Spinal cord (tissue), 9 donors: ENCODE measurements at regions not wholly inside any gene's neighbourhood (a gene's known extent, or its start where the extent isn't known, plus 50 kb on each side); places are given as distances from the start of the nearest gene placed in this dataset.
A peak's percentile ranks its signal among the peaks of the same experiment; 100 is the strongest.

Experiments used
- DNase-seq, 6 donors: peaks; one replicate each; pipeline versions ENCODE4 v3.0.0 to v3.0.0-alpha.2; 2013 to 2015; ENCODE audit warnings: low spot score in 6 of 6, low read depth in 4 of 6
- H3K27ac ChIP-seq: one replicate; pipeline ENCODE4 v1.5.1; 2013; ENCODE audit warnings: low read depth, low read length, control low read depth
- H3K27me3 ChIP-seq: one replicate; pipeline ENCODE4 v1.6.1; 2013; ENCODE audit warnings: low read length; ENCODE audit not compliant: control insufficient read depth, insufficient read depth
- H3K36me3 ChIP-seq: one replicate; pipeline ENCODE4 v1.6.1; 2013; ENCODE audit warnings: low read length; ENCODE audit not compliant: control insufficient read depth, insufficient read depth
- H3K4me1 ChIP-seq: one replicate; pipeline ENCODE4 v1.6.1; 2013; ENCODE audit warnings: low read length; ENCODE audit not compliant: control insufficient read depth, insufficient read depth
- H3K4me3 ChIP-seq: one replicate; pipeline ENCODE4 v1.5.1; 2013; ENCODE audit warnings: low read depth, low read length, control low read depth
- H3K9me3 ChIP-seq: one replicate; pipeline ENCODE4 v1.6.1; 2013; ENCODE audit warnings: low read length; ENCODE audit not compliant: control insufficient read depth, insufficient read depth
- WGBS: methylation state at CpG from one replicate; pipeline ENCODE4 v1.1.5; 2013; ENCODE audit warnings: missing lambda C conversion rate; ENCODE audit not compliant: insufficient coverage; 5-methylcytosine and 5-hydroxymethylcytosine counted together
- donor health status: healthy.

DNA sequence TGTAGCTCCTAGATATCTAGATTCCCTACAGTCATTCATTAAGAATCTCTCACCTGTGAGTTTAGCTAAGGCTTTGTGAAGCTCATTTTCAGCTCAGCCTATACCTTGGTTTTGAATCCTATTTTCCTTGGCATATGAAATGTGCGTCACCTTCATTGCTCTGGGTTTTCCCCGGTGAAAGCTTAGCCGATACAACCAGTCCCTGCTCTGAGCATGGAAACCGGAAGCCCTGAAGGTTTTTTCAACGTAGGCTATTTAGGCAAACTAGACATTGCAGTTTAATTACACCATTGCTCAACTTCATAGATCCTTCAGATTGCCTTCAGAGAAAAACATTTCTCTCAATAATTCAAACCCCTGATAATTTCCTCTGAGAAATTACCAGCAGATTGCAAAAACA is 206.8 kb upstream of the TPRG1 start:
- Histone ChIP-seq H3K27me3 (no peaks in the 10 kb centered on the region), H3K4me1 (no peaks in the 10 kb centered on the region), H3K4me3 (no peak overlapping the region), H3K27ac (no peak overlapping the region), H3K36me3 (no peaks in the 10 kb centered on the region), H3K9me3 (no peaks in the 10 kb centered on the region)
- no peak for DNase-seq
- WGBS, result 95% methylated on average over 5 of the region's 5 CpGs

DNA sequence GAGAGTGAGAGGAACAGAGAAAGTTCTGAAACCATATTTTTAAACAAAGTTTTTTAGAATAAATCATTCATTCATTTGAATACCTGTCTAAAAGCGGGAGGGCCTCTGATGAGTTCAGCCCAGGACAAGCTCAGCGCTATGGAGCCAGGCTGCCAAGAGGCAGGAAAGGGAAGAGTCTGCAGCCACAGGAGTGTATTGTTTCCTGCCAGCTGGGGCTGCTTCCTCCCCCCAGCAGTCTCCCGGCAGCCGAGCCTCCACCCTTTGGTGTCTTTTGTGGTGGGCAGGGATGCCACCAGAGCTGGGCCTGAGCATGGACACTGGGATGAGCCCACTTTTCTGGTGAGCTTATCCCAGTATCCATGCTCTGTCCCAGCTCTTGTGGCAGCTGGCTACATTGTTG is 199.5 kb upstream of the TPRG1 start:
- H3K9me3 ChIP-seq, result peaks cover 1% of the 10 kb centered on the region
- no peaks in the 10 kb centered on the region for H3K36me3 ChIP-seq
- H3K27me3 ChIP-seq, result no peaks in the 10 kb centered on the region
- no peak overlapping the region for H3K4me3 ChIP-seq
- no peak for DNase-seq
- WGBS, result 87% methylated on average over 3 of the region's 4 CpGs
- H3K4me1 ChIP-seq, result no peaks in the 10 kb centered on the region
- H3K27ac ChIP-seq, result no peak overlapping the region

DNA sequence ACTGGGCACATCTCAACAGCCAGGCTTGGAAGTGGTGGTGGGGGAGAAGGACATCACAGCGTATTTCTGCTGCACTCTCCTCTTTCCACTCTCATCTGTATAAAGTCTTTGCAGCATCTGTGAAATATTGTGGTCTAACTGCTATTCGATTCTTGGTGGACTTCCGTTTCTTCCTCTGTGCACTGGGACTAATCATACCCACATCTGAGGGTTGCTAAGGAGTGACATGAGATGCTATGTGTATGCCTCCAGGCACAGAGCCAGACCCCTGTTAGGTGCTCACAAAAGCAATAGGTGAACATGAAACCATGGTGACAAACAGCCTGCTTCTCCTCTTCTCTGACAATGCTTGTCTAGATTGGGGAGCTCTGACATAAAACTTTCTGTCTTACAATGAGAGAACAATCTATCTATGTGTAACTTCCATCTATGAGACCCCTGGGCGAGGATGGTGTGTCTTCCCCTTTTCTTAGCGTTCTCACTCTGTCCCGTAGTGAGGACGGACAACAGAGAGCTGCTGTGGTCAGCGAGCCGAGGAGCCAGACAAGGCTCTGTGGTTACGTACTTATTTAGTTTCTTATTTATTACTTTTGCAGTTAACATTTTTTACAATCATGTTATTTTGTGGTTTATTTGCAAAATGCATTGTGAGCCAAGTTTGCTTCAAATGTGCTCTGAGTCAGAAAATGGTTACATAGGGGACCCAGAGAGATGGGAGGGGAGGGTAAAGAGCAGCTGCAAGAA is 196.7 kb upstream of the TPRG1 start:
- WGBS, result no CpG with 5 or more reads among the region's 10 CpGs
- peaks cover 1% of the 10 kb centered on the region for H3K9me3 ChIP-seq
- no peak overlapping the region for H3K27ac ChIP-seq
- no peaks in the 10 kb centered on the region for H3K36me3 ChIP-seq
- DNase-seq, result no peak
- H3K27me3 ChIP-seq, result no peaks in the 10 kb centered on the region
- H3K4me3 ChIP-seq, result no peak overlapping the region
- peaks cover 6% of the 10 kb centered on the region for H3K4me1 ChIP-seq

DNA sequence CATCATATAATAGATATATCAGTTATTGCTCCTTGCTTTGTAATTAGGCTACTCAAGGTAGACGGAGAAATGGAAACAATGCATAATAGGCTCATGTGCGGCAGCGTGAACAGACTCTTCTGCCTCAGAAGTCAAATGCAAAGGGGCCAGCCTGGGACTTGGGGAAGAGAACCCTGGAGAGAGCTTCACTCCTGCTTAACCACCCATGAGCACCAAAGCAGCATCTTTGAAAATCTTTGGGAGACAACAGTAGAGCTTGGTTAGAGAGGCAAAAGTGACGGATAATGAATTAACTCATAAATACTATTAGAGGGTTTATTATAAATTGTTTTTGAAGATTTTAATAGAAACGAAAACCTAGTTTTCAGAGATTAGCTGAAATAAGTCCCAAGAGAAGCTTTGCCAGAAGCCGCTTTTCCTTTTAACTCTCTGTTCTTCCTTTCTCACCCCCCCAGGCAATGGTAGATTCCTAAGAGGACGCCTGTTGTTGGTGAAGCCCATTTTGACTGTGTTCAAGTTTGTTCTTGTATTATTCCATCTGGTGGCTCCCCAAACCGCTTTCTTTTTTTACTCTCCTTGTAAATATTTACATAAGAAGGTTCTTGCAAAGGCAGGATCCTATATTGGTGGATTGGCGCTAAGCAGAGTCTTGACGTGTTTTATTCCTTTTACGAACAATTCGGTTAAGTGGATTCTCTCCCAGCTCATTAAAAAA is 196.0 kb upstream of the TPRG1 start:
- Histone ChIP-seq H3K27ac (no peak overlapping the region), H3K36me3 (no peaks in the 10 kb centered on the region), H3K9me3 (peaks cover 1% of the 10 kb centered on the region), H3K4me3 (no peak overlapping the region), H3K4me1 (peaks cover 6% of the 10 kb centered on the region), H3K27me3 (no peaks in the 10 kb centered on the region)
- 67% methylated on average over 3 of the region's 12 CpGs for WGBS
- peak in 2 of 6 donors; percentile 42 to 54 for DNase-seq

DNA sequence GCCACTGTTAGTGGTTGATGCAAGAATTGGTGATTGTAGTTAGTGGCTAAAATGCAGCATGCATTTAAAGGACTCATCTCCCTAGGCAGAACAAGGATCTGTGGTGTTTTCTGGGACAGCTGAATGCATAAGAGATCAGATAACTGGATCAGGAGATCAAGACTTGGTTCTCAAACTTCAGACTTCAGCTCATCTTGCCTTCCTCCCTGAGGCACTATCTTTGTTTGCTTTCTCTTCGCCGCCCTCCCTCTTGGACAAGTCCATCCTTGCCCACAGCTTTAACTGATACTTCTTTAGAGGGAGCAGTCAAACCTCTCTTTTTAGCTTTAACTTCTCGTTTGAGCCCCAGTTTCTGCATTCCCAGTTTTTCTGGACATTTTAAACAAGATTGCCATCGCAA is 195.4 kb upstream of the TPRG1 start:
- Histone ChIP-seq H3K27me3 (no peaks in the 10 kb centered on the region), H3K4me1 (peaks cover 6% of the 10 kb centered on the region), H3K9me3 (peaks cover 1% of the 10 kb centered on the region), H3K36me3 (no peaks in the 10 kb centered on the region), H3K4me3 (no peak overlapping the region), H3K27ac (no peak overlapping the region)
- 90% methylated on average over 3 of the region's 4 CpGs for WGBS
- no peak for DNase-seq

DNA sequence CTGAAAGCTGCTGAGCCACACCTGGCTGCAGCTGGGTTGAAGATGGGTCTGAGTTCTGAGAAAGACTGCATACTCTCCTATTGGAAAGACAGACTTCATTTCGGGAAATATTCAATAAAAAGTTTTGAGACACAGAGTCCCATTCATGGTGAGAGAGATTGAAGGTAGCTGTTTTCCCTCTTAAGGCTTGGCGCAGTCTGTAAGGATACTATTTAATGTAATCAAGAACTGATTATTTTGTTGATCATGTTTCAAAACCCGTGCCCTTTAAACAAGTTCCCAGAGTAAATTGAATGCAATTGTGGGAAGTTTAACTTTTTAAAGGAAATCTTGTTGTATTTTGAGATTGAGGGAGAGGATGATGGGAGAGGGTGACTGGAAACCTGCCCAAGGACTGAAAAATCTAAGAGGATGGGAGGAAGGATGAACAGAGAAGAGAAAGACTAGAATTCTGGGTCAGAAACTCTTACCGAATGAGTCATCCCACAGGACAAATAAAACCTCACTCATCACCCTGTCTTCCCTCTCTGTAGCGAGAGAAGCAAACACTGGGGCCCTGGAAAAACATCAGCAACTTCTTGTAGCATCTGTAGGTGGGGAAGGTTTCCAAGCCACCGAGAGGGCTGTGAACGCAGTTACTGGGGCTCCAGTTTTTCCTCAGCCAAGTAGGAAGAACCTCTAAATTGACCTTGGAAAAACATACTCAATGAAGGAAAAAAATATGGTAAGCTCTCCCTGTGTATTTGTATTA is 193.2 kb upstream of the TPRG1 start:
- Histone ChIP-seq H3K36me3 (no peaks in the 10 kb centered on the region), H3K27ac (peak overlapping the region; percentile 40), H3K27me3 (no peaks in the 10 kb centered on the region), H3K9me3 (no peaks in the 10 kb centered on the region), H3K4me1 (peaks cover 6% of the 10 kb centered on the region), H3K4me3 (no peak overlapping the region)
- WGBS, result 73% methylated on average over 4 of the region's 7 CpGs
- peak in 1 of 6 donors; percentile 62 for DNase-seq

DNA sequence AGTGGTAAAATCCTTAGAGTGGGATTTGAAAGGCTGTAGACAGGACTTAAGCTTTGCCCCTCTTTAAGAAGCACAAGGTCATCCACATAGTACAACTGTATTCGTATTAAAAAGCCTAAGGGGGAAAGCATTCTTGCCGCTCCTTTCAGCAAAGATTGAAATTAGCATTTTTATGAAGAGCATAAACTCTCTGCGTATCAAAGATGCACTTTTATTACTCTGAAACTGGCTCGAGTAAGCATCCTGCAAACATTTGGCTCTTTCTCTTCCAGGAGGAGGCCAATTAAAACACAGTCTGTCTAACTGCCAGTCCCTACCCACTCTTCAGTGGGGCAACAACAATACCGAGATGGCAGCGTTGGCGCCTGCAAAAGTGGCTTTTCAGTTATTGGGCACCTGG is 192.5 kb upstream of the TPRG1 start:
- no peaks in the 10 kb centered on the region for H3K27me3 ChIP-seq
- H3K27ac ChIP-seq, result no peak overlapping the region
- H3K4me3 ChIP-seq, result no peak overlapping the region
- H3K9me3 ChIP-seq, result no peaks in the 10 kb centered on the region
- DNase-seq, result peak in 3 of 6 donors; percentile 29 to 91 (median 71)
- 55% methylated on average over 3 of the region's 7 CpGs for WGBS
- H3K4me1 ChIP-seq, result peaks cover 6% of the 10 kb centered on the region
- H3K36me3 ChIP-seq, result no peaks in the 10 kb centered on the region

DNA sequence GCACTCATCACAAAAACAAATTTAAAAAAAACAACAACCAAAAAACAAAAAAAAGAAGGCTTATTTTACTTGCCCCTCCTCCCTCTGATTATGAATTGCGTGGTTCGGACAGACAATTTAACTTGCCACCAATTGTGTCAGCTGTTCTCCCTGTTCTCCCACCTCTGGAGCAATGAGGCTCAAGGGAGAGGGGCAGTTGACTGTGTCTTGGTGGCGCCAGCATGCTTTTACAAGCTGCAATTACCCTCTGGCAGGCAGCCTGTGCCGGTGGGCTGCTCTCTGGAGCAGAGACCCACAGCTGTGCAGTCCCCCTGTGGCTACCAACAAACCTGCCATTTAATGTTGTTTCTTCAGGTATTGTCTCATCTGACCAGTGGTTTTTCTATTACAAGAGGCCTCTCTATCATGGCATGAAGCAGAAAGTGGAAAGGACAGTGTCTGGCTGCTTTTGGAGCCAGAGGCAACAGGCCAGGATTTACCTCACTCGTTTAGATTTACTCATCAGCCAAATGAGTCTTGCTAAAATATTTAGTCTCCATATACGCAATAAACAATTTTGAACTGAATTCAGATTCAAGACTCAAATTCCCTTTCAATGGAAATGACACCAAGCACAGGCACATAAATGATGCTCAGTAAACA is 192.0 kb upstream of the TPRG1 start:
- peak in 1 of 6 donors; percentile 31 for DNase-seq
- Histone ChIP-seq H3K4me1 (peaks cover 6% of the 10 kb centered on the region), H3K27ac (no peak overlapping the region), H3K36me3 (no peaks in the 10 kb centered on the region), H3K4me3 (no peak overlapping the region), H3K9me3 (no peaks in the 10 kb centered on the region), H3K27me3 (no peaks in the 10 kb centered on the region)
- 52% methylated on average over 4 of the region's 6 CpGs for WGBS

DNA sequence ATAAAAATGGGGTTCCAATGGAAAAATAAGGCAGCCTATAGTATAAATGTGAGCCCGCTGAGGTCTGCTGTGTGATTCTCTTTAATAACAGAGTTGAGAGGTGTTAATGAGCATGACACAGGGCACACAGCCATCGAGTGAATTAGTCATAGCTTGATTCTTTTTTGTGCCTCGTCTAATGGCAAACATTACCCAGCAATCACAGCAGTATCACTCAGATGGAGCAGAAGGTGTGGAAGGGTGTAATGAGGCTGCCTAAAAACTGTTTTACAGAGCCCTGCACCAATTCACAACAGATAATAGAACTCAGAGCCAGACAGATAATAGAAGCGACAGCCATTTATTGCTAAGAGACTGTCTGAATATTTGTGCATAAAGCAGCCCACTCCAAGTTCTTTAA is 178.6 kb upstream of the TPRG1 start:
- H3K27me3 ChIP-seq, result no peaks in the 10 kb centered on the region
- DNase-seq, result peak in 2 of 6 donors; percentile 67 to 80
- 20% methylated on average over 1 of the region's 4 CpGs for WGBS
- no peaks in the 10 kb centered on the region for H3K9me3 ChIP-seq
- no peaks in the 10 kb centered on the region for H3K36me3 ChIP-seq
- no peak overlapping the region for H3K4me3 ChIP-seq
- H3K27ac ChIP-seq, result no peak overlapping the region
- no peaks in the 10 kb centered on the region for H3K4me1 ChIP-seq
